GM19239 (cell line): ENCODE measurements at regions not wholly inside any gene's neighbourhood (a gene's known extent, or its start where the extent isn't known, plus 50 kb on each side); places are given as distances from the start of the nearest gene placed in this dataset.

ENCODE experiments used
- DNase-seq: peaks from one replicate; pipeline ENCODE4 v3.0.0; 2011; ENCODE audit warnings: low spot score; ENCODE audit not compliant: insufficient read length
- FAIRE-seq: peaks from 2 replicates; lab custom pipeline; 2011; peaks lifted over from hg19 to GRCh38; lab: Jason Lieb, UNC

DNA sequence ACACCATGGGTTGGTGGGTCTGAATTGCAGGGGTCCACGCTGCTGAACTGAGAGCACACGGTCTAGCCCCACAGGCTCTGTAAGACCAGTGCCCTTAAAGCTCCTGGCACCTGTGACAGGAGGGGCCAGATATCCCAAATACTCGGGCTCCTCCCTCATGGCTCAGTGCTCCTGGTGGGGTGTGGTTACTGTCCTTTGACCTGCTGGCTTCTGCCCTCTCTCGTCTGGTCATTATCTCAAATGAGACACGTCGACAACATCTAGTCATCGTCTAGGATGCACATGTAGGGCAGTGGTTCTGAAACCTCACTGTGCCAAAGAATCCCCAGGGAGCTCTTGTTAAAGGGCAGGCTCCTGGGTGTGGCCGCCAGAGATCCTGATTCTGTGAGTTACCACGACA, 258.4 kb downstream of the LOXHD1 start:
- FAIRE-seq (no peak), DNase-seq (no peak)

DNA sequence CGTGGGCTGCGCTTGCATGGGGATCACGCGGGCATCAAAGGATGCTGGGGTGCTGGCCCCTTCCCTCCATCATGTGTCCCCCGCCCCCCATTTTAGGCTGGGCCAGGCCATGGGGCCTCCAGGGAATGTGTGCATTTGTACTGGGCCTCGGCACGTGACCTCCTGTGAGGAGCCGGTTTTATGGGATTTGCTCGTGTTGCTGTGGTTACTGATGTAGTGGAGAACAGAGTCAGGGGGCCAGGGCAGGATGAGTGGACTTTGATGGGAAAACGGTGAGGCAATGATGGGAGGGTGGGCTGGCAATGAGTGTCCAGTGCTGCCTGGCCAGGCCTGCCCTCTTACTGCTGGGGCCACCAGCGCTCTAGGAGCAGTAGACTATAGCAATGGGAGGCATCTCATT, 257.7 kb downstream of the LOXHD1 start:
- DNase-seq (no peak), FAIRE-seq (no peak)

DNA sequence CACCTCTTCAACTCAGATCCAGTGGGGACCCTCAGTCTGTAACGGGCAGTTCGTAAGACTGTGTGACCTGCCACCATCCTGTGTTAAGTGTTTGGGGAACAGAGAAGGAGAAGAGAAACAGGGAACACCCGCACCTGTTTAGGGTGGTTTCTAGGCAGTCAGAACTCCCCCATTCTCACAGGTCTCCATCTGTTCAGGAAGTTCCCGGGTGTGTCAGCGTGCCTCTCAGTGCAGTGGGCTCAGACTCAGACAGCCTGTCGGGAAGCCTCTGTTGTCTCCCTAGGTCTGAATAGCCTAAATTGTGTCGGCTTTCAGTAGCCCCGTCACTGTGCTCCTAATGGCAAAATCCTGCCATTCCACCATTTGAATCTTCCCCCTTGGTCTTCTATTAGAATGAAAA, 256.6 kb downstream of the LOXHD1 start:
- DNase-seq (no peak), FAIRE-seq (no peak)

DNA sequence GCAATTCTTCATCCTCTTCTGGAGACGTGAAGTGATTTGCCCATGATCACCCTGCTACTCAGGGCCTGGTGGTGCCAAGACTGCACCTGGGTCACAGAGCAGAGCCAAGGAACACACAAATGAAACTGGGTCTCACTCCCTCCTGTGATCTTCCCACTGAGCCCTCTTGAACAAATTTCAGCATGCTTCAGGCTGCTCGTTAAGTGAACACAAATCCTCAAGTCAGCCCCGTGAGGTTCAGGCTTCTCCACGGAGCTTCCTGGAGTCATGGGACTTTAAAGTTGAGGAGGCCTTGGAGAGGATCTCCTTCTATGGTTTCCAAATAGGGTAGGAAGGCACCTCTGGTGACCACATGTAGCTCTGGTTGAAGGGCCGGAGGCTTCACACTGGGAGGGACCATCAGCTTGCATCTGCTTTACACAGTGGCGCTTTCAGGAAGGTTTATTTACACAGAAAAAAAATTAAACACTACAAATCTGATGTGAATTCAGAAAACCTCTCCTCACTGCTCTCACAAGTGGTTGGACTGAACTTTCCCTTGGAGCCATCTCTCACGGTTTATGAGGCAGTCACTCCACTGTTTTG, 255.4 kb downstream of the LOXHD1 start:
- DNase-seq, result no peak
- FAIRE-seq, result no peak

DNA sequence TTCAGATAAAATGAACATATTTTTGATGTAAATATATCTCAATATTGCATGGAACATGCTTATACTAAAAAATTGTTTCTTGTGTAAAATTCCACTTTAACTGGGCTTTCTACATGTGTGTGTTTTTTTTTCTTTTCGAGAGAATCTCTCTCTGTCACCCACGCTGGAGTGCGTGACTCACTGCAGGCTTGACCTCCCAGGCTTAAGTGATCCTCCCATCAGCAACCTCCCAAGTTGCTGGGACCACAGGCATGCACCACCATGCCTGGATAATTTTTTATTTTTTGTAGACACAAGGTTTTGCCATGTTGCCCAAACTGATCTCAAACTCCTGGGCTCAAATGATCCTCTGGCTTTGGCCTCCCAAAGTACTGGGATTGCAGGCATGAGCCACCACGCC, 254.6 kb downstream of the LOXHD1 start:
- DNase-seq, result no peak
- FAIRE-seq, result no peak

DNA sequence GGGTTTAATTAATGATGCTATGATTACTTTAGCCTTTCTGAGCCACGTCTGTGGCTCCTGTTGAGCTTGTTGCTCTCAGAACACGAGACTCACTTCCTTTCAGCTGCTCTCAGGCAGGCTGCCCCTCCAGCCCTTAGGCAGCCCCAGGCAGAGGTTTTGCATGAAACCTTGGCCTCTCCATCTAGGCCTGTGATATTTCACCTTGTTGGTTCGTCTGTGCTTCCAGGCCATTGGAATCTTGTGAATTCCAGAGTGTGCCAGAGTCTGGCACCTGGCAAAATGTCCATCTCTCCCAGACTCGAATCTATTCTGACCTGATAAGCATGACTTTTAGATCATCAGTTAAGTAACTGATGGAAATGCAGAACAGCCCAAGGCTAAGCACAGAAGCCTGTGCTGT, 254.1 kb downstream of the LOXHD1 start:
- no peak for DNase-seq
- FAIRE-seq, result no peak

DNA sequence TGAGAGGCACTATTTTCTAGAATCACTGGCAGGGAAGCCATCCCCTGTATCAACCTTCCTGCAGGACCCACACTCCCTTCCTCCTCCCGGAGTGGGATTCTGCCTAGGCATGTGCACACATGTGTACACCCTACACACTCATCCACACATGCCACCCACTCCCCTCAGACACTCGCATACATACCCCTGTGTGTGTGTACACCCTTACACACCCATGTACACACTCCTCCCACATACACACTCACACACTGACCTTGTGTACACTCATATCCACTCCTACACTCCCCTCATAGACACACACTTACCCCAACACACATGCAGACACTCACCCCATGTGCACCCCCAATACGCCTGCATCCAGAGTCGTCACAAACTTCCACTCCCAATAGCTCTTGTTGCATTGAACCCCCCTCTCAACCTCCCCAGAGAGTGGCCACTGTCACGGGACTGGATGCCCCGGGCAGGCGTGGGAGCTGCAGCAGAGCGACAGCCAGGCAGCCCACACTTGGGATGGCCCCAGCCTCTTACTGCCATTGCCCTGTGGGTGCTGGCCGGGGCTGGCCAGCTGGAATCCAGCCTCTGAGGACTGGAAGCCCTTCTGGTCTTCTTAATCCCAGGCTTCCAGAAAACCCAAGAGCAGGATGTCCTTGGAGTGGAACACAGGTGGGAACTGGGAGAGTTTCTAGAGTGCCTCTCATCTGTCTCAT, 251.0 kb downstream of the LOXHD1 start:
- FAIRE-seq, result no peak

DNA sequence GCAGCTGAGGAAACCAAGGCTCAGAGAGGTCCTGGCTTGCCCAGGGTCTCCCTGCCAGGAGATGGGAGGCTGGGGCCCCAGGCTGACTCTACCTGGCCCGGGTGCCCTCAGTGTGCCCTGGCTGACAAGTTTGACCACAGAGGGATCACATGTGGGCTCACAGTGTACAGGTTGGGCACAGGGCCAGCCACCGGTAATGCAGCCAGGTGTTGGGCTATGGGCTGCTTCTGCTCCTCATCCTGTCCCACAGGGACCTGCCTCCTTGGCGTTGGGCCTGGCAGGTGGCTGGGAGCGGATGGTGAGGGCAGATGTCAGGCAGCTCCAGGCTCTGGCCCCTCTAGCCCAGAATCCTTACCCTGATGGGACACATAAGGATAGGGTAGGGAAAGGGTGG, 250.5 kb downstream of the LOXHD1 start:
- DNase-seq (no peak), FAIRE-seq (no peak)

More for the DNA sequence above, 251.0 kb downstream of the LOXHD1 start:
- DNase-seq, result no peak

DNA sequence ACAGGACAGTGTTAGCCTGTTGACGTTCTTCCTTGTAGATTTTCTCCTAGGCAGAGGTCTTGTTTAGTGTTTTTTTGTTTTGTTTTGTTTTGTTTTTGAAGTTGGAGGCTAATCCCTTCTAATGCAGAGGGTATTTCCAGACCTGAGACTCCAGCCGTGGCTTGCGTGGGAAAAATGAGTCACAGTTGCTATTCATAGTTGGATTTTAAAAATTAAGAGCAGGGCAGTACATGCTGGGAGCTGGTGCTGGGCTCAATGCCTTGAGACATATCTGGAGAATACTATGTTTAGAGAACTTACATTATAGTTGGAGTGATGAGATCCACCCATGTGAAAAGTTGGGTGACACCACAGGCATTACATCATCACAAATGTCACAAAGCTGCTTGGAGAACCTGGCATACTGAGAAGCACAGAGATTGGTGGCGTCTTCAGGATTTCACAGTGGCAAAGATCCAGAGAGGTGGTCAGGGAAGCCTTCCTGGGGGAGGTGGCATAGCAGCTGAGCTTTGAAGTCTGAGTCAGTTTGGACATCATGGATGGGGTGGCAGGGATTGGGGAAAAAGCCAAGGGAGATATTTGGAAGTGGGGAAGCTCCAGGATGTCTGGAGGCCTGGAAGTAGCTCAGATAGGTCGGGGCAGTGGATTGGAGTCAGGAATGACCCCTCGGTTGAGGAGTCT, 249.4 kb downstream of the LOXHD1 start:
- no peak for FAIRE-seq
- DNase-seq, result no peak

DNA sequence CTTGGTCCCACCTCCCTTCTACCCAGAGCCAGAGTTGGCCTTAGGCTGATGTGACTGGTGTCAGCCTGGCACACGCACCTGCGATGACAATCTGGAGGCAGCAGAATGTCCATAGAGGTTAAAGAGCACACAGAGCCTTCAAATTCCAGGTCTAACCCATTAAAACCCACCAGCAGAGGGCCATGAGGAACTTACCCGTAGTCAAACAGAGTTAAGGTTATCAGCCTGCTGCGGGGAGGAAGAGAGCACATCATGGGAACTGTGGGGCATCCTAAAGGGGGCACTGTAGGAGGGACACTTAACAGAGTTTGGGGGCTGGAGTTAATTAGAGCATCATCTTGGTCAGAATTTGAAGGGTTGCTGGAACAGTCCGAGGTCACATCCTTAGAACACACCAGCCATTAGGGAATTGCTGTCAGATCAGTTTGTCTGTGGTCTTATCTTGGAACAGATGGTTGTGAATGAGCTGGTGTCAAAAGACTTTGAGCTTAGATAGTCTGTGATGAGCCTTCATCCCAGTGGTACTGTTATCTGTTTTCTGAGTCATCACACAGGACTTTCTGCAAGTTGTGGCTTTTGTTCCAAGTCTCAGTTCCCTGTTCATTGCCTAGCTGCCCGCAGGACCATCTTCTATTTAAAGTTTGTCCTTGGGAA, 248.6 kb downstream of the LOXHD1 start:
- DNase-seq (no peak), FAIRE-seq (peak; percentile 37)

DNA sequence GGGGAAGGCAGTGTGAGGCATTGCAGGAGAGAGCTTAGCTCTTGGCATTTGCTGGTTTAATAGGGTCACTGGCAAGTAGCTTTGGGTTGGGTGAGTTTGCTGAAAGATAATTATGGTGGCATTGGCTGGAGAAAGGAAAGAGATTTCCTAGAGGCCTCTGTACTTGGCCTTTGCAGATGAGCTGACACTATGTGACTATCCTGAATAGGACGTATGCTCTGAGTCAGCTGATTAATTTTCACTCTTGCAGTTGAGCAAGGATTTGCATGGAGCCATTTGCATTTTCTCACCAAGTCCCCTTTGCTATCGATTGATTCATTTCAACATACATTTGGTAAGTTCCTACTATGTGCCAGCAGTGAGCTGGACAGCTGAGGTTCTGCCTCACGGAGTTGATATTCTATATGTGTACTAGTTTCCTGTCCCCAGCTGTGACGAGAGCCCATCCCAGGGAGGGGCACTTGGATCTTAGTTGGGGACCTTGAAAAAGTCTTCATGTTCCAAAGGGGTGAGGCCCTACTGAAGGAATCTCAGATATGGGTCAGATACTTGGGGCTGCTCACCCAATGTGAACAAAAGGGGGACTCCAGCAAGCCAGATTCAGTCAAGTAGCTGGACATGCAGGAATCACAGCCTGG, 245.7 kb downstream of the LOXHD1 start:
- FAIRE-seq (no peak), DNase-seq (no peak)

DNA sequence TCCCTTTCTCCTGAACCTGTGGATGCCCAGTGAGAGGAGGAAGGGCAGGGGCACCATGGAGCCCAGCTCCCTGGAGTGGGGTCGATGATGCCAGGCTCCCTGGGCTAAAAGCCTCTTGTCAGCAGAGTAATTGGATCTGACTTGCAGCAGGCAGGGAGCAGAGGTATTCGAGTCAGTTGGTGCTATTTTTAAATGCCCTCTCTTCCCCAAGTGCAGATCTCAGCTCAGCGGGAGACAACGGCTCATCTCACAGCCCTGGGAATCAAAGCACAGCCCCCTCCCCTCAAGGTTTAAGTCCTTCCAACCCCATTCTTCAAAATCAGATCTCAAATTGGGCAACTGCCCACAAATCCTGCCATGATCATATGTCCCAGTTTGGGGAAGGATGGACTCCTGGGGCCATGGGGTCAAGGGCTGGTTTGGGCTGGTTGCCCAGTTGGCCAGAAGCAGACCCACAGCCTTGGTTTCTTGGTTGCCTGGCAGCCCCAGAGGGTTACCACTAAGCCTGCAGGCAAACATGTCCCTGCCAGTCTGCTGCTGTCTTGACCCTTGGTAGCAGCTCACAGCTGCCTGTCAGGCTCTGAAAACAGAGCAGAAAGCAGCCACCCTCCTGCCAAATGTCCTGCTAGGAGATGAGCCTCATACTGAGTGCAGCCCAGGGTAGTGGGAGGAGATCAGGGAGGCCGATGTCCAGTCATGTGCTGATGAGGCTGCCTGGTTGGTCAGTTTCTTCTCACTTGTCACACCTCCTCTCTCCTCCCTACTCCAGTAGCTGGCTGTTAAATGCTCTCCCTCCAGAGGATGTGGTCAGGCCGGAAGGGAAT, 244.9 kb downstream of the LOXHD1 start:
- DNase-seq, result no peak

DNA sequence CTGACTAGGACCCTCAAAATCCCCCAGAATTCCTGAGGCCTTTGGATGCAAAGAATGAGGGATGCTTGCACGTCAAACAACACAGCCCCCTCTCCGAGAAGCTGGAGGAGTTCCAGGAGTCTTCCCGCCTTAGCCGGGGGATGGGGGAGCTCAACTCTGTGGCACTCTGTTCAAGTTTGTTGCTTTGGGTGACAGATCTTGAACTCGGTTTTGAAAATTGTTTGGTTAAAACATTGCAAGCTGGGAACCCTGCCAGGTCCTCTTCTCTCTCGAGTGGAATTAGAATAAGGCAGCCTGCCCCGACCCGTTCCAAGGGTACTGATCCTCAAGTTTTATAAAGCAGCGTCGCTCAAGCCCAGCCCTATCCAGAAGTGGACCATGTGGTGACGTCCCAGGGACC, 244.1 kb downstream of the LOXHD1 start:
- FAIRE-seq, result no peak
- DNase-seq, result no peak

More for the DNA sequence above, 244.9 kb downstream of the LOXHD1 start:
- no peak for FAIRE-seq

DNA sequence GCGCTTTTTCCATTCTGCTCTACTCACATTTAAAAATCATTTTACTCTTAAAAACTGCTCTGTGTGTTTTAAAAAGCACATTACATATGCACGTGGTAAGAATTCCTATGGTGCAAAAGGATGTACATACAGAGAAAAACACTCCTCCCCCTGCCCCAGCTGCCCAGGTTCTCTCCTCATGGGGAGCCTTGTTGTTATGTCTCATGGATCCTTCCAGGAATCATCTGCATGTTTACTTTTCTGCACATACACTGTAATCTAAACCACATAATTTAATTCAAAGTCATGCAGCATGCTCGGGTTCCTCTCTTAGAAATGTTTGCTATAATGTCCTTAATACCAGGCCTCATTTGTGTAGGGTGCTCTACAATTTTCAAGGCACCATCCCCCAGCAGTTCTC, 243.3 kb downstream of the LOXHD1 start:
- no peak for FAIRE-seq
- DNase-seq, result no peak

DNA sequence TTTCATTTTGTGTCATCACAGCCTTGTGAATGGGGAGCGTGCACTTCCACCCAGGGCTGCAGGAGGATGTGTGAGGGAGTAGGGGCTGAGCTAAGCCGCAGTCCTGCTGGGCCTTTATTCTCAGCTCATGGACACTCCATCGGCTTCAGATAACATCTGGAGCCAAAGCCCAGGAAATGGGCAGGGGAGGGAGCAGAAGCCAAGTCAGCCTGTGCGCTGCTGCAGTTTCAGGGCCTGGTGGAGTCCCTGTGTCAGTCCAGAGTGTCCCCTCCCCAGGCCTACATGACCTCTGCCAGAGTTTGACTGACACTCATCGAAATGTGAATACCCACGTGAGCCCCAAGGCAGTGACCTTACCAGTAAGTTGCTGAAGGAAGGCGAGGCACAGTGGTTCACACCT, 242.2 kb downstream of the LOXHD1 start:
- no peak for DNase-seq
- FAIRE-seq, result no peak

DNA sequence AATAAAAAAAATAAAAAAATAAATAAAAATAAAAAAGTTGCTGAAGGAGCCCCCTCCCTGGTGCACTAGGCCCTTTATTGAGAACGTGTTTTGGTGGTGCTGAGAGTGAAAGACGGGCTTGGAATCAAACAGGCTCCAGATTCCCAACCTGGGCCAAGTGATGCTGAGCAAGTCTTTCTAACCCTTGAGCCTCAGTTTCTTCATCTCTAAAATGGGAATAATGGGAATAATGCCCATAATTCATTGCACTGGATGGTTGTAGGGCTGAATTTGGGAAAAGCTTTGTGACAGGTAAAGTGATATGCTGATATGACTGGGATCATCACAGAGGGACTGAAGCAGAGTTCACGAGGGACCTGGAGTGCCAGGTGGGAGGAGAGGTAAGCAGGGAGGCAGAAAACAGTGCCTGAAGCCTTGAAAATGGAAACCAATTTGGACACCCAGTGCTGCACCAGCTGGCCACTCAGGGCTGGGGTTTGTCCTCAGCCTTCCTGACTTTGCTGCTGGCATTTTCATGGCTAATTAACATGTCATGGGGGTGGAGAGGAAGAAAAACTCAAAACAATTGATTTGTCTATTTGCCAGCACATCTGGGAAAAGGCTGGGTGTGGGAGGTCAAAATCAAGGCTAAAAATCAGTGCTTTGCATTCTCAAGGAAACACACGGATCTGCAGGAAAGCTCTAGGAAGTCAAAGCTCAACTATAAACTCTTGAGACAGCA, 241.3 kb downstream of the LOXHD1 start:
- FAIRE-seq (no peak), DNase-seq (no peak)

DNA sequence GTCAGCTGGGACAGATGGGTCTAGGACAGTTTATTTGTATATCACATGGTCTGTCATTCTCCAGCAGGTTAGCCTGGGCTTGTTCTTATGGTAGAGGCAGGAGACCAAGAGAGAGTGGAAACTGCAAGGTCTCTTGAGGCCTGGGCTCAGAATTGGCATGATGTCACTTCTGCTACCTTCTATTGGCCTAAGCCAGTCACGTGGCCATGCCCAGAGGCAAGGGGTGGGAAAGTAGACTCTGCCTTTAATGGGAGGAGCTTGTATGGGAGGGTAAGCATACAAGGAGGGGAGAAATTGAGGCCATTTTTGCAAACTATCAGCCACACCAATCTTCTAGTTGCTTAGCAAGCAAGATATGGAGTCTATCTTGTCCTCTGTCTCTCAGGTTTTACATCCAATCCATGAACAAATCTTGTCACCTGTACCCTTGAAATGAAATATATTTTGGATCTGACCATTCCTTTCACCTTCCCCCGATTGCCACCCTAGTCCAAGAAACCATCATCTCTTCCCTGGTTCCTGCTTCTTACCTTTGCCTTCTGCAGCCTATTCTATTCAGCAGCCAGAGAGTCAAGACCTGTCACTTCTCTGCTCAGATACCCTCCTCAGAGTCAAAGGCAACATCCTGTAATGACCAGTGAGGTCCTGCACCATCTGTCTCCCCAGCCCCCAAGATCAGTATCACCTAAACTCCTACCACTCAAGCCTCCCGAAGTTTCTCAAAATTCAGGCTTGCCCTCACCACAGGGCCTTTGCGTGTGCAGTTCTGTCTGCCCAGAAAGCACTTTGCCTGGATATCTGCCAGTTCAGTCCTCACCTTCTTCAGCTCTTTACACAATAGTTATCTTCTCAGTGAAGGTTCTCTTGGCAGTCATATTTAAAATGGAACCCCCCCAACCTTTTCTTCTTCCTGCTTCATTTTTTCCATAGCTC, 240.0 kb downstream of the LOXHD1 start:
- no peak for FAIRE-seq
- no peak for DNase-seq

DNA sequence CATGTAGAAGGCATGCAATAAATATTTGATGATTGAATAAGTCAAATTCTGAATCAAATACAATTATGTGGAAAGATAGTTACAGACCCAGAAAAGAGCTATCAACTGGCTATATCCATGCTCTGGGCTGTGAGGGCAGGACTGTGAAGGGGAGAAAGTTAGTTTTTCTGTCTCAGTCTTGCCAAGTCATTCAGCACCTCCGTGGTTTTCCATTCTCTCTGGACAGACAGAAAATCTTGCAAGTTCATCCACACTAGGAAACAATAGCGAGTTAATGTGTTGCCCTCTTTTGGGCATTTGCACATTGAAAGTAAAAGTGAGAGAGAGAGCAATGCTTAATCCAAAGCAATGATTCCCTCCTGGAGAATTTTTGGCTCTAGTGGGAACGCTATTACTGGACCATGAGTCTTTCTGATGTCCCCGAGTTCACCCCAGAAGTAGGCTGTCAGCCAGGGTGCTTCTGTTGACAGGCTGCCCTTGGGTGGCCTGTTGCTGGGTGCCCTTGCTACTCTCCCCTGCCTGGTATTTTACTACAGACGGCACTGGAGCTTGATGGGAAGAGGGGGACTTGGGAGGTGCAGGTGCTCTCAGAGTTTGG, 238.3 kb downstream of the LOXHD1 start:
- DNase-seq (no peak), FAIRE-seq (no peak)
